ENCODE measurements at regions not wholly inside any gene's neighbourhood (a gene's known extent, or its start where the extent isn't known, plus 50 kb on each side); places are given as distances from the start of the nearest gene placed in this dataset.

DNA sequence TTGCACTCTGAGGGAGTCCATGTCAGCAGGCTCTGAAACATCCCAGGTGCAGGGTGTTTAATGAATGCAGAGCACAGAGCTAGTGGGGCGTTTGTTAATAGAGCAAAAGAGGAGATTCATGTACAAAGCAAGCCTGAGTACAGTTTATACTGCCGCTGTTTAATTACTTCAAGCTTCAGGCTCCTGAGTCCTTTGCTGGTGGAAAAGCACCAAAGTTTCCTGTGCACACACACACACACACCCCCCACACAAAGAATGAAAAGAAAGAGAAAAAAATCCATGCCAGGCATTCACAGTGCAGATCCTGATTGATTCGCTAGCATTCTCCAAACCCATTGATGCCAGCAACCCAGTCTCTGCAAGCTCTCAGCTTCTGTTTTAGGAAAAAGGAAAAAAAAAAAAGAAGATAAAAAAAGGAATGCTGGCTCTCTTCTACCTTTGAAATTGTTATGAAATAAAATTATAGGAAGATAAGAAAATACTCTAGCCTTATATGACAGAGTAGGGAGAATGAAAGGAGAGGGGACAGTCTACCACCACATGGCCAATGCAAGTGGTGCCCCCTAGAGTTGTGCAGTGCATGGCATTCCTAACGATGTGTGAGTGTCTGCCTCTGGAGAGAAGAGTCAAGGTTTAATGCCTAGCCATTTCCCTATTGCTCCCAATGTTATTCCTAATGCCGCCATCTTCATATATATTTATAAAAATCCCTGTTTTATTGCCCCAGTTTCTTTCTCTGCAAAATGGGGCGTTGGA is 216.5 kb downstream of the TMEM114 start:
- Histone ChIP-seq H4K91ac (replicated peaks; ENCODE audit: insufficient read length, low read length) (no peak overlapping the region), H3K4me1 (replicated peaks in 1 of 4; ENCODE audit: control insufficient read depth in 3 of 4, insufficient read depth in 4 of 4, low read length in 3 of 4) (peaks cover 2 to 9% (median 4%) of the 10 kb centered on the region in 4 experiments; a peak in 4 of 7 replicates), H2BK15ac (ENCODE audit: low read length) (no peak overlapping the region), H2AK5ac (ENCODE audit: low read depth, low read length) (no peak overlapping the region), H3K4me3 (ENCODE audit: extremely low read depth in 1 of 4, insufficient read depth in 2 of 4, low read depth in 3 of 4, low read length in 4 of 4) (no peak overlapping the region), H3K79me1 (ENCODE audit: low read depth, low read length) (no peaks in the 10 kb centered on the region), H3K56ac (replicated peaks; ENCODE audit: insufficient read length, low read depth, low read length) (no peak overlapping the region), H4K5ac (ENCODE audit: insufficient read length, low read depth, low read length) (no peak overlapping the region), H4K20me1 (replicated peaks in 1 of 2; ENCODE audit: control insufficient read depth in 1 of 2, insufficient read depth in 2 of 2, low read length in 2 of 2) (no peaks in the 10 kb centered on the region), H3K18ac (ENCODE audit: extremely low read depth, low read length) (no peak overlapping the region), H3K9ac (replicated peaks in 1 of 4; ENCODE audit: extremely low read depth in 1 of 4, low read depth in 3 of 4, low read length in 3 of 4) (no peak overlapping the region), H3K27ac (ENCODE audit: low read depth, low read length) (no peak overlapping the region), H3K9me3 (ENCODE audit: insufficient read depth in 2 of 2, low read depth in 1 of 2, low read length in 1 of 2) (peaks cover 8 to 11% of the 10 kb centered on the region in 2 experiments; a peak in 1 of 4 replicates), H3K79me2 (ENCODE audit: control insufficient read depth in 1 of 2, insufficient read depth in 2 of 2, low read length in 2 of 2) (no peaks in the 10 kb centered on the region), H3K14ac (ENCODE audit: insufficient read length) (no peak overlapping the region), H2AFZ (ENCODE audit: low read length) (no peak overlapping the region), H3K36me3 (ENCODE audit: control insufficient read depth in 2 of 4, insufficient read depth in 4 of 4, low read length in 3 of 4) (no peaks in the 10 kb centered on the region), H2BK12ac (ENCODE audit: low read depth, low read length) (no peak overlapping the region), H4K8ac (ENCODE audit: extremely low read depth, insufficient read depth, low read length) (no peak overlapping the region), H2BK120ac (replicated peaks; ENCODE audit: low read depth, low read length) (no peak overlapping the region), H3K23ac (ENCODE audit: insufficient read length) (no peak overlapping the region), H3K23me2 (ENCODE audit: low read depth, low read length) (no peaks in the 10 kb centered on the region), H3K4me2 (ENCODE audit: insufficient read depth in 1 of 2, low read depth in 2 of 2, low read length in 2 of 2) (no peak overlapping the region), H3K27me3 (replicated peaks in 1 of 4; ENCODE audit: control insufficient read depth in 3 of 4, extremely low read depth in 1 of 4, insufficient read depth in 3 of 4, low read length in 3 of 4) (no peaks in the 10 kb centered on the region), H2BK5ac (ENCODE audit: low read depth, low read length) (no peak overlapping the region), H3K4ac (replicated peaks; ENCODE audit: insufficient read length, low read depth, low read length) (no peak overlapping the region), H2BK20ac (ENCODE audit: low read length) (no peak overlapping the region)
- FAIRE-seq (no peak), DNase-seq (ENCODE audit: low read depth in 1 of 2, low spot score in 2 of 2) (peak in 1 of 2 experiments; percentile 50)
- TF ChIP-seq YY1 (IDR thresholded peaks at IDR 0.05; ENCODE audit: low read depth, low read length) (no peak), RAD21 (IDR thresholded peaks at IDR 0.05 in 1 of 2, conservative IDR thresholded peaks at IDR 0.05 in 1 of 2; ENCODE audit: low read depth in 2 of 2, low read length in 2 of 2) (peak; percentile 55 to 66)
- TF ChIP-seq, protein P1, sequence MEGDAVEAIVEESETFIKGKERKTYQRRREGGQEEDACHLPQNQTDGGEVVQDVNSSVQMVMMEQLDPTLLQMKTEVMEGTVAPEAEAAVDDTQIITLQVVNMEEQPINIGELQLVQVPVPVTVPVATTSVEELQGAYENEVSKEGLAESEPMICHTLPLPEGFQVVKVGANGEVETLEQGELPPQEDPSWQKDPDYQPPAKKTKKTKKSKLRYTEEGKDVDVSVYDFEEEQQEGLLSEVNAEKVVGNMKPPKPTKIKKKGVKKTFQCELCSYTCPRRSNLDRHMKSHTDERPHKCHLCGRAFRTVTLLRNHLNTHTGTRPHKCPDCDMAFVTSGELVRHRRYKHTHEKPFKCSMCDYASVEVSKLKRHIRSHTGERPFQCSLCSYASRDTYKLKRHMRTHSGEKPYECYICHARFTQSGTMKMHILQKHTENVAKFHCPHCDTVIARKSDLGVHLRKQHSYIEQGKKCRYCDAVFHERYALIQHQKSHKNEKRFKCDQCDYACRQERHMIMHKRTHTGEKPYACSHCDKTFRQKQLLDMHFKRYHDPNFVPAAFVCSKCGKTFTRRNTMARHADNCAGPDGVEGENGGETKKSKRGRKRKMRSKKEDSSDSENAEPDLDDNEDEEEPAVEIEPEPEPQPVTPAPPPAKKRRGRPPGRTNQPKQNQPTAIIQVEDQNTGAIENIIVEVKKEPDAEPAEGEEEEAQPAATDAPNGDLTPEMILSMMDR (IDR thresholded peaks at IDR 0.05; ENCODE audit: control extremely low read depth in 1 of 3, insufficient read depth in 1 of 3, low read depth in 1 of 3, low read length in 3 of 3), result peak; percentile 44 to 64 (median 59); a peak in 3 of 4 replicates
- whole genome bisulfite sequencing, 2 experiments (ENCODE audit: extremely low coverage in 1 of 2, insufficient coverage in 1 of 2, insufficient read length in 1 of 2, insufficient replicate concordance in 2 of 2, low coverage in 1 of 2, low lambda C conversion rate in 2 of 2, missing lambda C conversion rate in 1 of 2), result 85% methylated on average over 6 of the region's 6 CpGs; no CpG with 5 or more reads in 1 of the 2 experiments
- POLR2A ChIA-PET (ENCODE audit: partially characterized antibody), result no interaction called here
- CTCF ChIA-PET (ENCODE audit: partially characterized antibody), result interaction anchor here (0.7 to 1.6 kb wide), 9 partner anchors 10 to 1176 kb away, joined by 3 to 6 read pairs (median 3); no protein-coding TSS in a partner anchor
